ENCODE measurements at regions not wholly inside any gene's neighbourhood (a gene's known extent, or its start where the extent isn't known, plus 50 kb on each side); places are given as distances from the start of the nearest gene placed in this dataset.

DNA sequence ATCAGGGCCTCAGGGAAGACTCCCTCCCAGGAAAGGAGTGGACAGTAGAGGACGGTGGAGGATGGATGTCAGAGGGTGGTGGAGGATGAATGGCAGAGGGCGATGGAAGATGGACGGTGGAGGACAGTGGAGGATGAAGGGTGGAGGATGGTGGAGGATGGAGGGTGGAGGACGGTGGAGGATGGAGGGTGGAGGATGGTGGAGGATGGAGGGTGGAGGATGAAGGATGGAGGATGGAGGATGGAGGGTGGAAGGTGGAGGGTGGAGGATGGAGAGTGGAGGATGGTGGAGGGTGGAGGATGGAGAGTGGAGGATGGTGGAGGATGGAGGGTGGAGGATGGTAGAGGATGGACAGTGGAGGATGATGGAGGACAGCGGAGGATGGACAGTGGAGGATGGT, 95.9 kb downstream of the LRRC74A start:
- TF ChIP-seq POLR2A (IDR thresholded peaks at IDR 0.05), result no peak
- TF ChIP-seq, protein P1, sequence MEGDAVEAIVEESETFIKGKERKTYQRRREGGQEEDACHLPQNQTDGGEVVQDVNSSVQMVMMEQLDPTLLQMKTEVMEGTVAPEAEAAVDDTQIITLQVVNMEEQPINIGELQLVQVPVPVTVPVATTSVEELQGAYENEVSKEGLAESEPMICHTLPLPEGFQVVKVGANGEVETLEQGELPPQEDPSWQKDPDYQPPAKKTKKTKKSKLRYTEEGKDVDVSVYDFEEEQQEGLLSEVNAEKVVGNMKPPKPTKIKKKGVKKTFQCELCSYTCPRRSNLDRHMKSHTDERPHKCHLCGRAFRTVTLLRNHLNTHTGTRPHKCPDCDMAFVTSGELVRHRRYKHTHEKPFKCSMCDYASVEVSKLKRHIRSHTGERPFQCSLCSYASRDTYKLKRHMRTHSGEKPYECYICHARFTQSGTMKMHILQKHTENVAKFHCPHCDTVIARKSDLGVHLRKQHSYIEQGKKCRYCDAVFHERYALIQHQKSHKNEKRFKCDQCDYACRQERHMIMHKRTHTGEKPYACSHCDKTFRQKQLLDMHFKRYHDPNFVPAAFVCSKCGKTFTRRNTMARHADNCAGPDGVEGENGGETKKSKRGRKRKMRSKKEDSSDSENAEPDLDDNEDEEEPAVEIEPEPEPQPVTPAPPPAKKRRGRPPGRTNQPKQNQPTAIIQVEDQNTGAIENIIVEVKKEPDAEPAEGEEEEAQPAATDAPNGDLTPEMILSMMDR (IDR thresholded peaks at IDR 0.05), result no peak
- DNase-seq (ENCODE audit: low spot score in 2 of 2), result no peak
- intact Hi-C loops (cut with DNase I; ENCODE audit: low total_unique reads), result no loop called here
- H3K4me3 ChIP-seq (ENCODE audit: low read depth, poor library complexity, severe bottlenecking), result no peak overlapping the region
- WGBS, 2 donors, result 94 to 99% methylated on average over 5 of the region's 5 CpGs

- intact Hi-C loops (cut with DNase I; ENCODE audit: low total_unique reads), result no loop called here
- DNase-seq (ENCODE audit: low spot score in 2 of 2), result no peak
- no peak overlapping the region for H3K4me3 ChIP-seq (ENCODE audit: low read depth, poor library complexity, severe bottlenecking)
- 68 to 83% methylated on average over 4 of the region's 4 CpGs for WGBS, 2 donors
- no peak for TF ChIP-seq POLR2A (IDR thresholded peaks at IDR 0.05)
- TF ChIP-seq, protein P1 (IDR thresholded peaks at IDR 0.05), result no peak
Observed at GRCh38 chr14:76921088-76921399, 94.8 kb downstream of the LRRC74A start.

- intact Hi-C loops (cut with DNase I; ENCODE audit: low total_unique reads), result no loop called here
- TF ChIP-seq POLR2A (IDR thresholded peaks at IDR 0.05), result no peak
- TF ChIP-seq, protein P1 (IDR thresholded peaks at IDR 0.05), result no peak
- no peak for DNase-seq (ENCODE audit: low spot score in 2 of 2)
- 51 to 52% methylated on average over 13 of the region's 13 CpGs for WGBS, 2 donors
- no peak overlapping the region for H3K4me3 ChIP-seq (ENCODE audit: low read depth, poor library complexity, severe bottlenecking)
Observed at GRCh38 chr14:76920331-76921087, 94.3 kb downstream of the LRRC74A start.

GRCh38 chr14:76919431-76920330, 93.5 kb downstream of the LRRC74A start:
- TF ChIP-seq, protein P1 (IDR thresholded peaks at IDR 0.05), result no peak
- TF ChIP-seq POLR2A (IDR thresholded peaks at IDR 0.05), result no peak
- intact Hi-C loops (cut with DNase I; ENCODE audit: low total_unique reads), result loop anchor here (10.0 kb wide), 1 partner anchor 145 kb away; no protein-coding TSS in a partner anchor
- H3K4me3 ChIP-seq (ENCODE audit: low read depth, poor library complexity, severe bottlenecking), result no peak overlapping the region
- DNase-seq (ENCODE audit: low spot score in 2 of 2), result no peak
- 10 to 13% methylated on average over 21 of the region's 21 CpGs for WGBS, 2 donors

Measured in lower leg skin (tissue), 4 donors.